ENCODE measurements at regions not wholly inside any gene's neighbourhood (a gene's known extent, or its start where the extent isn't known, plus 50 kb on each side); places are given as distances from the start of the nearest gene placed in this dataset.

DNA sequence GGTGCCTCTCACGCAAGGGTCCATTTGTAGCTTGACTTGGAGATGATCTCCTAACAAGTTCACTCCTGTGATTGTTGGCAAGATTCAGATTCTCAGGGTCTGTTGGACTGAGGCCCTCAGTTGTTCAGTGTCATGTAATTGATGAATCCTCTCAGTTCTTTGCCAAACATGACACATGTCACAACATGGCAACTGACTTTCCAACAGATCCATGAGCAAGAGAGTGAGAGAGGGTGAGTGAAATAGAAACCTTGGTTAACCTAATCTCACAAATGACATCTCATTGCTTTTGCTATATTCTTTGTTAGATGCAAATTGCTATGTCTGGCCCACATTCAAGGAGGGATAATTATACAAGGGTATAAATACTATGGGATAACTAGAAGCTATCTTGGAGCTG is 231.0 kb upstream of the PCDH10 start:
- Mint-ChIP-seq H3K27me3 (no peaks in the 10 kb centered on the region), H3K4me1 (no peaks in the 10 kb centered on the region), H3K27ac (no peak overlapping the region), H3K9me3 (no peaks in the 10 kb centered on the region), H3K36me3 (no peaks in the 10 kb centered on the region), H3K4me3 (no peak overlapping the region)

DNA sequence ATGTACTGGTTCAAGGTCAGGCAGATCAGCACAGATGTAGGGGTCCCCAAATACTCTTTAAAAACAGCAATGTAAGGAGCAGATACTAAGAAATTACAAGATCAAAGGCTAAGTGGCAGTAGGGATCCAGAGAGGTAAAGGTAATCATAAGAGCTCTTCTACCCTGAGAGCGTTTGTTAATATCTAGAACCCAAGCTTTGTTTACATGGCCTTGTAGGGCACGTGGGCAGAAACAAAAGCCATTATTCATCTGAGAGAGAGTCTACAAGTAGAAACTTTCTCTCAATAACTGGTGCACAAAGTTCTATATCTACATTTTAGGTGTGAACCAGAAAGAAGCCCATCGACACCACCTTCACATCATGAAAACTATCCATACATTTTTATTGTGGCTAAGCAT is 225.6 kb upstream of the PCDH10 start:
- H3K4me3 Mint-ChIP-seq, result no peak overlapping the region
- no peak overlapping the region for H3K27ac Mint-ChIP-seq
- no peaks in the 10 kb centered on the region for H3K9me3 Mint-ChIP-seq
- no peaks in the 10 kb centered on the region for H3K4me1 Mint-ChIP-seq
- no peaks in the 10 kb centered on the region for H3K36me3 Mint-ChIP-seq
- H3K27me3 Mint-ChIP-seq, result no peaks in the 10 kb centered on the region

DNA sequence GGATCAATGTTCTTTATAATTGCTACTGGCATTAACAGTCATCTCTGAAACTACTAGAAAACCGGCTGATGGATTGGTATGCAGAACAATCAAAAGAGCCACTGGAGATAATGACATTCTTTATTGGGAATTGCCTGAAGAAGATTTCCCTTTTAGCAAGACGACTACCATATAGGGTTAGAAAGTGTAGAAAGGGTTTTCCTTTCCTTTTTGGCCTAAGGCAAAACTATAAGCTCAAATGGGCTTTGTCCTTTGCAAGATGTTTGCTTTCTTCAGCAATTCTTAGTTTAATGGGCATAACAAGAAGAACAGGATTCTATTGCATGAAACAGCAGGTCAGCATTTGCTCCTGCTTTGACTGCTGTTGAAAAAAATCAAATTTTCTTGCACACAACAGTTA is 214.2 kb upstream of the PCDH10 start:
- peaks cover 6% of the 10 kb centered on the region for H3K9me3 Mint-ChIP-seq
- H3K4me3 Mint-ChIP-seq, result no peak overlapping the region
- H3K27ac Mint-ChIP-seq, result no peak overlapping the region
- H3K27me3 Mint-ChIP-seq, result no peaks in the 10 kb centered on the region
- no peaks in the 10 kb centered on the region for H3K4me1 Mint-ChIP-seq
- no peaks in the 10 kb centered on the region for H3K36me3 Mint-ChIP-seq

DNA sequence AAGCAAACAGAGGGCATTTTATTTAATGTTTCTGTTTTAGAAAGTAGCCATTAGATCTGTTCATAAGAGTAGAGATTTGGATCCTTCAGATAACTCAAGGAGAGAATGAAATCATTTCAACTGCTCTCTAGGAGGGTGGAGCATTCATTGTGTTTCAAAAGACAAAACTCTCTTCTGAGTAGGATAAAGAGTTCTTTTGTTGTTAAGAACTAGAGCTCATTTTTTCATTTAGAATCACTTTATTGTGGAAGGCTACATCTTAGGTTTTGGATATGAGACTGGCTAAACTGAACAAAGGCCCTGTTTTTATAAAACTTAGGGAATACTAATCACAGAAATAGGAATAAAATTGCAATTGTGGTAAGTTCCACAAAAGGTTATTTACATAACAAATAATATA is 193.9 kb upstream of the PCDH10 start:
- Mint-ChIP-seq H3K4me3 (no peak overlapping the region), H3K36me3 (no peaks in the 10 kb centered on the region), H3K27ac (no peak overlapping the region), H3K4me1 (no peaks in the 10 kb centered on the region), H3K9me3 (peaks cover 14% of the 10 kb centered on the region), H3K27me3 (no peaks in the 10 kb centered on the region)

DNA sequence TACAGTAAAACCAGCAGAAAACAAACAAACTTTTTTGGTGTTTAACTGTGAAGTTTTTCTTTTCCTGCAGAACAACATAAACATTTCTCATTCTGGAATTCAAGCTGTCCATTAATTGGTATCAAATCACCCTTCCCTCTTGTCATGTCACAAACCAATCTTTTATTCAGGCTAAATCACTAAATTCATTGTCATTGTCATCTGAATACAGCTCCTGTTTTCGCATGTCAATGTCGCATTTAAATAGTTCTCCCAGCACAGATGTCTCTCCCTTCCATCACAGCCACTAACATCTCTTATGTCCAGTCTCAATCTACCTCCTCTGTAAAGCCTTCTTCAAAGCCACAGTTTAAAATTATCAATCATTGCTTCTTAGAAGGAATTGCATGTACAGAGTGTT is 192.1 kb upstream of the PCDH10 start:
- H3K27ac Mint-ChIP-seq, result no peak overlapping the region
- H3K27me3 Mint-ChIP-seq, result no peaks in the 10 kb centered on the region
- H3K4me1 Mint-ChIP-seq, result no peaks in the 10 kb centered on the region
- H3K4me3 Mint-ChIP-seq, result no peak overlapping the region
- H3K36me3 Mint-ChIP-seq, result no peaks in the 10 kb centered on the region
- H3K9me3 Mint-ChIP-seq, result peaks cover 5% of the 10 kb centered on the region

DNA sequence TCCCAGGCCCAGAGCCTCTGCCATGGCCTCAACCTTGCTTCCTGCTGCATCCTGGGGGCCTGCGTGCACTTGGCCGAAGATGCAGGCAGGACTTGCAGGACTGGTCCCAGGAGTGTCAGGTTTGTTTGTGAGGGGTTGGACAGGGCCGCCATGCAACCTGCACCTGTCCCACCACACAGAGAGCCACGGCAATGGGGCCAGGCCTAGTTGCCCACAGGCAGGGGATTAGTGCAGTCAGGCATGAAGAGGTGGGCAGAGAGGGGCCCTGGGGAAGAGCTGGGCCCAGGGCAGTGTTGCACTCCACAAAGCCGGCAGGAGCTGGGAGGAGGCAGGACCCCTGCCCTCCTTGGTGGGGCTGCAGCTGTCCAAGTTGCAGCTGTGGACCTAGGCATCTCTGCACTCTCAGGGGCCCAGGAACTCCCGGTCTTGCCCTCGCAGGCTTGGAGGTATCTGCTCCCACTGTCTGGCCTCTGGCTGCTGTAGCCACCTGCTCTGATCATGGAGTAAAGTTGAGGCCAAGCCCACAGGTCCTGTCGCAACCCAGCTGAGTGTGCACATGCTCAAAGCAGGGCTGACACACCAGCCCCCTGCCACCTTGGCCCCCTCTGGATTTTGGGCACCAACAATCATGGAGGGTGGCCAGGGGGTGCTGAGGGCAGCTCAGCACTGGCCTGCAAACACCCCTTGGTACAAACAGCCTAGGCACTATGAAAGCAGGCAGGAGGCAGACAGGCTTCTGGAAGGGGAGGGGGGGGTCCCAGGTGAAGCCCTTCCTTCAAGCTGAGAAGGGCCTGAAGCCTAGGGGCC is 190.4 kb upstream of the PCDH10 start:
- Mint-ChIP-seq H3K27ac (no peak overlapping the region), H3K9me3 (peaks cover 5% of the 10 kb centered on the region), H3K4me3 (no peak overlapping the region), H3K36me3 (no peaks in the 10 kb centered on the region), H3K27me3 (no peaks in the 10 kb centered on the region), H3K4me1 (no peaks in the 10 kb centered on the region)

DNA sequence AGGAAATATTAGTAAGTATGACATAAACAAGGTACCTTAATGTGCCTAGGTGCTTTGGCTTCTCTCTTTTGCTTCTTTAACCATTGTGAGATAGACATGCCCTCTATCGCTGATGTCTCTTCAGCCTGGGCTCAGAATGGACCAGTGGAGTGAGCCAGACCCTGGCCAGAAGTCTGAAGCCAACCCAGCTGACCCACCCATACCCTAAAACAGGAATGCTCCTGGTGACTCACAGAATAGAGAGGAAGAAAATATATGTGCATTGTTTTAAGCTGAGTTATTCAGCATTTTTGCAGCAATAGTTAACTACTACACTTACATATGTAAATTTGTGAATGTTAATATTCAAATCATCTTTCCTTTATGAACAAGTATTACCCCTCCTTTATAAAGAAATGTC is 167.5 kb upstream of the PCDH10 start:
- no peak overlapping the region for H3K4me3 Mint-ChIP-seq
- H3K27me3 Mint-ChIP-seq, result no peaks in the 10 kb centered on the region
- no peaks in the 10 kb centered on the region for H3K36me3 Mint-ChIP-seq
- H3K9me3 Mint-ChIP-seq, result peaks cover 4% of the 10 kb centered on the region
- H3K4me1 Mint-ChIP-seq, result no peaks in the 10 kb centered on the region
- no peak overlapping the region for H3K27ac Mint-ChIP-seq

DNA sequence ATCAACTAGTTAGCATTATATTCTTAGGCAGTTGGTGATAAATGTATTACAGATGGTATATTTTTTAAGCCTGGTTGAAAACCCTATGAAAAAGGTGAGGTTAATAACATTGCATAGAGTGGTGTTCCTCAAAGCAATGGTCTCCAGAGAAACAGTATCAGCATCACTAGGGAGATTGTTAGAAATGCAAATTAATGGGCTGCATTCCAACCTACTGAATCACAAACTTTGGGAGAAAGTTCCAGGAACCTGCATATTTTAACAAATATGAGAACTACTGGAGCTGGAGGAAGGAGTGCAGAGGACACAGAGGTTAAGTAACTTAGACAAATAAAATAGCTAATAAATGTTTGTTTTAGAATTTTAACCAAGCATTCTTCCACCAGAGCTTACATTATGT is 166.9 kb upstream of the PCDH10 start:
- Mint-ChIP-seq H3K9me3 (peaks cover 4% of the 10 kb centered on the region), H3K27ac (no peak overlapping the region), H3K36me3 (no peaks in the 10 kb centered on the region), H3K27me3 (no peaks in the 10 kb centered on the region), H3K4me1 (no peaks in the 10 kb centered on the region), H3K4me3 (no peak overlapping the region)

DNA sequence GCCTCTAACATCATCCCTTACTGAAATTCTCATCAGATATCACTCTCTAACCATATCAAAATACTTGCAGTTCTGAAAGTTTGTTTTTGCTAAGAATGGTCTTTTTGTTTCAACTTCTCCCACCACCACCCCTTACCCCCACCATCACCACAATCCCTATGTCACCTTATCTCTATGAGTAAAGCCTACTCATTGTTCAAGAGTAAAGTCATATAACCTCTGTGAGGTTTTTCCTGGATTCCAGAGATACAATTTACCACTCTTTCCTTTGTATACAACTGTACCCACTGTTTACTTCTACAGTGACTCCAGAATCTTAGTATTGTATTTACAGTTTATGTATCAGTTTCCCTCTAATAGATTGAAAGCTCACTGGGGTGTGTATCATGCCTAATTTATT is 158.0 kb upstream of the PCDH10 start:
- Mint-ChIP-seq H3K27ac (no peak overlapping the region), H3K36me3 (no peaks in the 10 kb centered on the region), H3K9me3 (no peaks in the 10 kb centered on the region), H3K4me1 (no peaks in the 10 kb centered on the region), H3K4me3 (no peak overlapping the region), H3K27me3 (no peaks in the 10 kb centered on the region)

DNA sequence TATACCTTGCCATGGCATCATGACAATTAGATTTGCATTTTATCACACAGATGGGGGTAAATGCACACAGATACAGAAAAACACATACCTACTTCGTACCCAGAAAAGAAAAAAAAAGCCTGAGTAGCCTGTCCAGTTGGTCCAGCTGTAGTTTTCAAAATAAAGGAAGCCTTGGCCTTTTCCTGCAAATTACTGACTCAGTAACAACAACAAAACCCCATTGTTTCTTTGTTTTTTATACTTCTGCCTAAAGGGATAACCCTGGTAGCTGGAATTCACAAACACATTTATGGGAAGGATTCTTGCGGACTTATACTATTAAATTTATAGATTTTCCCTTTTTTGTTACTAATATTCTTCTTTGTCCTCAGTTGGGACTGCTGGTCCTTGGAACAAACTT is 156.4 kb upstream of the PCDH10 start:
- H3K36me3 Mint-ChIP-seq, result no peaks in the 10 kb centered on the region
- H3K9me3 Mint-ChIP-seq, result no peaks in the 10 kb centered on the region
- no peaks in the 10 kb centered on the region for H3K27me3 Mint-ChIP-seq
- no peaks in the 10 kb centered on the region for H3K4me1 Mint-ChIP-seq
- H3K27ac Mint-ChIP-seq, result no peak overlapping the region
- H3K4me3 Mint-ChIP-seq, result no peak overlapping the region

DNA sequence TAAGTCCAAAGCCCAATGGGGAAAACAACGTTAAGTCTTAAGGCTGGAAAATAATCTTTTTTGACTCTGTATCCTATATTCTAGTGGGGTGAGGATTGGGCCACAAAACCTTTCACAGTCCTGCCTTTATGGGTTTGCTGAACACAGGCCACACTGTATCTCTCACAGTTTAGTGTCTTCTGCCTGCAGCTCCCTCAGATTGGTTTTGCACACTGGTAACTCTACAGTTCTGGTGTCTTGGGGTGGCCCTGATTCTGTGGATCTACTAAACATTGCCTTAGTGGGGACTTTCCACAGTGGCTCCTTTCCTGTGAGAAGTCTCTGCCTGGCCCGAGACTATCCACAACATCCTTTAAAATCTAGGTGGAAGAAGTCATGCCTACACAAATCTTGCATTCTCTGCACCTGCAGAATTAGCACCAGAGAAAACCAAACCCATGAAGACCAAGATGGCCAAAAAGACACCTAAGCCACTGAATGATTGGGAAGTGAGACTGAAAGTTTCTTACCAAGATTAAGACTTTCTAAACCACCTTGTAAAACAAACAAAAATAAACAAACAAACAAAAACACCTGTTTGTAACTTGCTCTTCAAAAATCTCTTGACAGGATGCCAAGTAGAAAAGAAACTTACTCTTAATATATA is 150.4 kb upstream of the PCDH10 start:
- H3K27ac Mint-ChIP-seq, result no peak overlapping the region
- no peak overlapping the region for H3K4me3 Mint-ChIP-seq
- H3K4me1 Mint-ChIP-seq, result no peaks in the 10 kb centered on the region
- no peaks in the 10 kb centered on the region for H3K27me3 Mint-ChIP-seq
- H3K36me3 Mint-ChIP-seq, result no peaks in the 10 kb centered on the region
- H3K9me3 Mint-ChIP-seq, result no peaks in the 10 kb centered on the region

DNA sequence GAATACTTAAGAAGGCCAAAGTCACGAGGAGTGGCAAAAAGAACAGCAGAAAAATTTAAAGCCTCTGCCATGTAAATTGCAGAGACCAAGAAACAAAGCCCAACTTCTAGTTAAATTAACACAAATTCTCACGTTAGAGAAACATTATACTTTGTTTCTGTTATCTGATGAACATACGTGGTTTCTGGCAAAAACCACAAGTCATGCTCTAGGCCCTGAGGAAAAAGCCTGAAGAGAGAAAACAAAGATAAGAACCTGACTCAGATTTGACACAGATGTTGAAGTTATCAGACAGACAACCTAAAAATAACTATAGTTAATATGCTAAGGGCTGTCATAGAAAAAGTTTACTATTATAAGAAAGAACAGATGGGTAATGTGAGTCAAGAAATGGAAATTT is 149.1 kb upstream of the PCDH10 start:
- Mint-ChIP-seq H3K36me3 (no peaks in the 10 kb centered on the region), H3K27me3 (no peaks in the 10 kb centered on the region), H3K4me3 (no peak overlapping the region), H3K9me3 (no peaks in the 10 kb centered on the region), H3K4me1 (no peaks in the 10 kb centered on the region), H3K27ac (no peak overlapping the region)

DNA sequence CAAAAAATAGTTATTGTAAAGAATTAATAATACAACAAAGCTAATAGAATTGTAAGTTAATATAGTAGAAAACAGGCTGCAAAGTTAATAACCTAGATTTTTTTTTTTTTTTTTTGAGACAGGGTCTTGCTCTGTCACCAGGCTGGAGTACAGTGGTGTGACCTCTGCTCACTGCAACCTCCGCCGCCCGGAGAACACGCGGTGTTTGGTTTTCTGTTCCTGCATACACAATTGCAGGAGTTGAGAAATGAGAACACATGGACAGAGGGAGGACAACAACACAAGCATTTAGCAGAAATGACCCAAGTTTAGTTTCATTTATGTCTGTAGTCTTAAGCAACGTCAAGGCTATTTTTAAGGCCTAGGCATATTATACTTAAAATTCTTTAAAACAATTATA is 145.9 kb upstream of the PCDH10 start:
- no peaks in the 10 kb centered on the region for H3K27me3 Mint-ChIP-seq
- no peaks in the 10 kb centered on the region for H3K36me3 Mint-ChIP-seq
- H3K4me3 Mint-ChIP-seq, result no peak overlapping the region
- H3K27ac Mint-ChIP-seq, result no peak overlapping the region
- H3K4me1 Mint-ChIP-seq, result no peaks in the 10 kb centered on the region
- H3K9me3 Mint-ChIP-seq, result peaks cover 9% of the 10 kb centered on the region

DNA sequence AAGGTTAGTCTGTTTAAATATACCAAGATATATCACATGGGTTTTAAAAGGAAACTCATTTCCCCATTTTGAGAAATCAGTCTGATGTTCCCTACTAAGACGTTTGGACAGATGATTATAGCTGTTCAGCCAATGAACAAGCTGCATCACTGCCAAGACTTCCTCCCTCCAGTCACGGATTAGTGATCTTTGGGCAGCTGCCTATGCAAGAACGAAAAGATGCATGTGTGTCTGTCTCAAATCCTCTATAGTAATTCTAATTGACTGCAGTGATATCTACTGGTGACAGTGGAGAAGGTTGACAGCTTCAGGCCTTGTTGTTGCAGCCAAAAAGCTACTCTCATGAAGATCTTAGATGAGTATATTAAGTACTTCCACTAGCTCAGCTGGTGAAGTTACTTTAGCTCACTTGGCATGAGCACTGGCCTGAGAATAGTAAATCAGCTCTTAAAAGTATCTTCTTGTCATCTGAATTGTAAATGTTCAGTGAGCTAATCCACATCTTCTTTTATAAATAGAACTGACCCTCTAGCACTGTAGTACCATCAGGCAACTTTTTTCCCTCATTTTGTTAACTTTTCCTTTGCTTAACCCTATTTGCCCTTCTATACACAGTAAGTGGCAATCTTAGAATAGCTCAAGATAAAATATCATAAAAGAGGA is 134.5 kb upstream of the PCDH10 start:
- peaks cover 4% of the 10 kb centered on the region for H3K9me3 Mint-ChIP-seq
- no peak overlapping the region for H3K27ac Mint-ChIP-seq
- H3K4me3 Mint-ChIP-seq, result no peak overlapping the region
- no peaks in the 10 kb centered on the region for H3K36me3 Mint-ChIP-seq
- no peaks in the 10 kb centered on the region for H3K27me3 Mint-ChIP-seq
- H3K4me1 Mint-ChIP-seq, result no peaks in the 10 kb centered on the region

DNA sequence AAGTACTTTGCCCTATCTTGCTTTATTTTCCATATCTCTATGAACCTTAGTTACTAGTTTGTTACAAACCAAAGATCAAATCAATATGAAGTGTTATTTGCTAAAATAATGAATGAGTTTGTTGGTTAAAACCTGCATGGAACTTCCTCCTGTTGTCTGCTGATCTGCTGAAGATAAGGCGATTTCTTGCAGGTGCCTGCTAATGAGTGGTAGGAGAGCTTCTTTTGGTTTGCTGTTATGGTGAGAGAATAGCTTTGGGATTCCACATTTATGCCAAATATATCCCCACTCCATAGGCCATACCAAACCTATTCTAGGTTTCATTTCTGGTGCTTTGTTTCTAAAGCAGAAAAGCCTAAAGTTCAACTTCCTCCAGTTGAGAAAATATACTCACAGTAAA is 103.8 kb upstream of the PCDH10 start:
- Mint-ChIP-seq H3K36me3 (no peaks in the 10 kb centered on the region), H3K4me1 (no peaks in the 10 kb centered on the region), H3K4me3 (no peak overlapping the region), H3K9me3 (no peaks in the 10 kb centered on the region), H3K27ac (no peak overlapping the region), H3K27me3 (no peaks in the 10 kb centered on the region)

DNA sequence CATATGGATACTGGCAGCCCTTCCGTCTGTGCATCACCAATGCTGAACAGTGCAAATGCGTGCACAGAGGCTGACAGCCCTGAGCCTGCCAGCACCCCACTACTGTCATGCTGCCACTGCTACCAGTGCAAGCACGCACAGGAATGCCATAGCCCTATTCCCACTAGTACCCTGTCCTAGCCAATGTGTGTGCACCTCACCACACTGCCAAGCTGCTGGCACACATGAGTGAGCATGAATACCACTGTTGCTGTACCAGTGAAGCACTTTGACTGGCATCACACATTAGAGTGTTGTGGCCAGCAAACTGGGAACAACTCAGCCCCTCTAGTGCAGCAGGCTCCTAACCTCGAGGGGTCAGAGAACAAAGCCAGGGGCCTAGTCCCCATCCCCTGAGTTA is 102.9 kb upstream of the PCDH10 start:
- no peaks in the 10 kb centered on the region for H3K4me1 Mint-ChIP-seq
- H3K27me3 Mint-ChIP-seq, result no peaks in the 10 kb centered on the region
- no peaks in the 10 kb centered on the region for H3K36me3 Mint-ChIP-seq
- no peak overlapping the region for H3K4me3 Mint-ChIP-seq
- no peaks in the 10 kb centered on the region for H3K9me3 Mint-ChIP-seq
- no peak overlapping the region for H3K27ac Mint-ChIP-seq

All from activated naive CD4-positive, alpha-beta T cell treated with anti-CD3 and anti-CD28 coated beads, Interleukin-2, amount 50 U/mL, for 24 hours (primary cell).